ENCODE measurements at regions not wholly inside any gene's neighbourhood (a gene's known extent, or its start where the extent isn't known, plus 50 kb on each side); places are given as distances from the start of the nearest gene placed in this dataset.
A peak's percentile ranks its signal among the peaks of the same experiment; 100 is the strongest.

GRCh38 chr15:25208735-25209134, 230.1 kb downstream of the UBE3A start:
- CTCF ChIA-PET (ENCODE audit: partially characterized antibody) = interaction anchor here (0.6 to 1.1 kb wide), 2 partner anchors 12 to 718 kb away, joined by 3 read pairs; no protein-coding TSS in a partner anchor
- 92% methylated on average over 7 of the region's 7 CpGs; no CpG with 5 or more reads in 1 of the 2 experiments for WGBS, 2 experiments (ENCODE audit: extremely low coverage in 1 of 2, insufficient coverage in 1 of 2, insufficient read length in 1 of 2, insufficient replicate concordance in 2 of 2, low coverage in 1 of 2, low lambda C conversion rate in 2 of 2, missing lambda C conversion rate in 1 of 2)
- no peak overlapping the region for H4K5ac ChIP-seq (ENCODE audit: insufficient read length, low read depth, low read length)
- no peak overlapping the region for H2AK5ac ChIP-seq (ENCODE audit: low read depth, low read length)
- no peaks in the 10 kb centered on the region for H3K79me1 ChIP-seq (ENCODE audit: low read depth, low read length)
- H2BK5ac ChIP-seq (ENCODE audit: low read depth, low read length) = no peak overlapping the region
- no peaks in the 10 kb centered on the region for H3K79me2 ChIP-seq (ENCODE audit: control insufficient read depth in 1 of 2, insufficient read depth in 2 of 2, low read length in 2 of 2)
- no peak overlapping the region for H3K4me3 ChIP-seq (ENCODE audit: extremely low read depth in 1 of 4, insufficient read depth in 2 of 4, low read depth in 3 of 4, low read length in 4 of 4)
- no peak overlapping the region for H3K4ac ChIP-seq (replicated peaks; ENCODE audit: insufficient read length, low read depth, low read length)
- H3K23me2 ChIP-seq (ENCODE audit: low read depth, low read length) = no peaks in the 10 kb centered on the region
- no peak overlapping the region for H3K18ac ChIP-seq (ENCODE audit: extremely low read depth, low read length)
- H3K14ac ChIP-seq (ENCODE audit: insufficient read length) = no peak overlapping the region
- H3K9me3 ChIP-seq (ENCODE audit: insufficient read depth in 2 of 2, low read depth in 1 of 2, low read length in 1 of 2) = peaks cover 80 to 97% of the 10 kb centered on the region in 2 experiments
- no peaks in the 10 kb centered on the region for H3K4me1 ChIP-seq (replicated peaks in 1 of 4; ENCODE audit: control insufficient read depth in 3 of 4, insufficient read depth in 4 of 4, low read length in 3 of 4)
- no peak overlapping the region for H2BK20ac ChIP-seq (ENCODE audit: low read length)
- no peak overlapping the region for H3K23ac ChIP-seq (ENCODE audit: insufficient read length)
- H3K9ac ChIP-seq (replicated peaks in 1 of 4; ENCODE audit: extremely low read depth in 1 of 4, low read depth in 3 of 4, low read length in 3 of 4) = no peak overlapping the region
- no peak overlapping the region for H3K27ac ChIP-seq (ENCODE audit: low read depth, low read length)
- H4K20me1 ChIP-seq (replicated peaks in 1 of 2; ENCODE audit: control insufficient read depth in 1 of 2, insufficient read depth in 2 of 2, low read length in 2 of 2) = no peaks in the 10 kb centered on the region
- H3K56ac ChIP-seq (replicated peaks; ENCODE audit: insufficient read length, low read depth, low read length) = no peak overlapping the region
- POLR2A ChIA-PET (ENCODE audit: partially characterized antibody) = no interaction called here
- DNase-seq (ENCODE audit: low read depth in 1 of 2, low spot score in 2 of 2) = peak in 1 of 2 experiments; percentile 42
- no peak overlapping the region for H2BK15ac ChIP-seq (ENCODE audit: low read length)
- H2AFZ ChIP-seq (ENCODE audit: low read length) = no peak overlapping the region
- H3K4me2 ChIP-seq (ENCODE audit: insufficient read depth in 1 of 2, low read depth in 2 of 2, low read length in 2 of 2) = no peak overlapping the region
- no peak overlapping the region for H2BK12ac ChIP-seq (ENCODE audit: low read depth, low read length)
- no peak overlapping the region for H4K91ac ChIP-seq (replicated peaks; ENCODE audit: insufficient read length, low read length)
- no peak overlapping the region for H4K8ac ChIP-seq (ENCODE audit: extremely low read depth, insufficient read depth, low read length)
- no peak overlapping the region for H2BK120ac ChIP-seq (replicated peaks; ENCODE audit: low read depth, low read length)
- FAIRE-seq = no peak
- H3K36me3 ChIP-seq (ENCODE audit: control insufficient read depth in 2 of 4, insufficient read depth in 4 of 4, low read length in 3 of 4) = no peaks in the 10 kb centered on the region
- no peaks in the 10 kb centered on the region for H3K27me3 ChIP-seq (replicated peaks in 1 of 4; ENCODE audit: control insufficient read depth in 3 of 4, extremely low read depth in 1 of 4, insufficient read depth in 3 of 4, low read length in 3 of 4)
- TF ChIP-seq HDAC6 (IDR thresholded peaks at IDR 0.05; ENCODE audit: low read depth, low read length) = no peak
- TF ChIP-seq ATF3 (IDR thresholded peaks at IDR 0.05; ENCODE audit: insufficient read depth, low read depth, low read length) = no peak
- TF ChIP-seq EGR1 (IDR thresholded peaks at IDR 0.05; ENCODE audit: borderline replicate concordance, low read depth, low read length) = no peak
- TF ChIP-seq RAD21 (IDR thresholded peaks at IDR 0.05 in 1 of 2, conservative IDR thresholded peaks at IDR 0.05 in 1 of 2; ENCODE audit: low read depth in 2 of 2, low read length in 2 of 2) = peak; percentile 12 to 30; a peak in 3 of 4 replicates
- TF ChIP-seq CHD2 (IDR thresholded peaks at IDR 0.05; ENCODE audit: low read length) = no peak
- no peak for TF ChIP-seq PHF8 (conservative IDR thresholded peaks at IDR 0.05; ENCODE audit: low read depth, low read length)
- no peak for TF ChIP-seq RNF2 (IDR thresholded peaks at IDR 0.05; ENCODE audit: borderline replicate concordance, low read depth, low read length, missing control alignments, poor library complexity, severe bottlenecking)
- TF ChIP-seq CEBPB (IDR thresholded peaks at IDR 0.05; ENCODE audit: low read depth, low read length) = 0 out of 2 replicates have a peak, but pooled peaks have one; percentile 24
- no peak for TF ChIP-seq E2F6 (IDR thresholded peaks at IDR 0.05)
- no peak for TF ChIP-seq ZNF274 (IDR thresholded peaks at IDR 0.05; ENCODE audit: borderline replicate concordance, extremely low read depth, low read length)
- TF ChIP-seq SIX5 (IDR thresholded peaks at IDR 0.05; ENCODE audit: low read depth, low read length) = no peak
